HL-60 (cell line): ENCODE measurements at regions not wholly inside any gene's neighbourhood (a gene's known extent, or its start where the extent isn't known, plus 50 kb on each side); places are given as distances from the start of the nearest gene placed in this dataset.

Source experiments
- POLR2AphosphoS5 ChIP-seq: IDR thresholded peaks from 2 replicates; pipeline ENCODE4 v1.6.1; 2012; ENCODE audit warnings: low read depth
- SPI1 ChIP-seq: IDR thresholded peaks from 2 replicates; pipeline ENCODE4 v1.6.1; 2012; ENCODE audit warnings: low read depth, mild to moderate bottlenecking, borderline replicate concordance
- TF ChIP-seq, protein P1 (sequence below): IDR thresholded peaks from one replicate; pipeline ENCODE4 v1.5.1; 2011; ENCODE audit warnings: low read length, control low read depth, inconsistent platforms; ENCODE audit not compliant: insufficient read depth
- TF ChIP-seq, protein P2 (sequence below): IDR thresholded peaks from 2 replicates; pipeline ENCODE4 v1.6.1; 2012; ENCODE audit warnings: low read depth; ENCODE audit not compliant: insufficient replicate concordance

DNA sequence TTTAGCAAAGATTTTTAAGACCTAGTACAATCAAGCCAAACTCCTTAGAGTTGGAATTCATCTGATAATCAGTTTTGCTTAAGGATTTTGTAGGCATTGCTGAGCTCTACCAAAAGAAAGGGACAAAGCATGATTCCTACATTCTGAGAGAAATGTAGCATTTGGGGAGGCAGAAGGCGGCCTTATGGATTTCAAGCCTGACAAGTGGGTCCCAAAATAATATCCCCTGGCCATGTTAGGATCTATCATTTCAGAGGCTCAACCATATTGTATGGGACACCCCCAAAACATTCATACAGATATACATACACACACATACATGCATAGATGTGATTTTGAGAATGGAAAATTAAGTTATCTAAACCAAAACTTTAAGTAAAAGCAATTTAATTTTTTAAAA, 257.8 kb upstream of the VLDLR start:
- TF ChIP-seq, protein P1, sequence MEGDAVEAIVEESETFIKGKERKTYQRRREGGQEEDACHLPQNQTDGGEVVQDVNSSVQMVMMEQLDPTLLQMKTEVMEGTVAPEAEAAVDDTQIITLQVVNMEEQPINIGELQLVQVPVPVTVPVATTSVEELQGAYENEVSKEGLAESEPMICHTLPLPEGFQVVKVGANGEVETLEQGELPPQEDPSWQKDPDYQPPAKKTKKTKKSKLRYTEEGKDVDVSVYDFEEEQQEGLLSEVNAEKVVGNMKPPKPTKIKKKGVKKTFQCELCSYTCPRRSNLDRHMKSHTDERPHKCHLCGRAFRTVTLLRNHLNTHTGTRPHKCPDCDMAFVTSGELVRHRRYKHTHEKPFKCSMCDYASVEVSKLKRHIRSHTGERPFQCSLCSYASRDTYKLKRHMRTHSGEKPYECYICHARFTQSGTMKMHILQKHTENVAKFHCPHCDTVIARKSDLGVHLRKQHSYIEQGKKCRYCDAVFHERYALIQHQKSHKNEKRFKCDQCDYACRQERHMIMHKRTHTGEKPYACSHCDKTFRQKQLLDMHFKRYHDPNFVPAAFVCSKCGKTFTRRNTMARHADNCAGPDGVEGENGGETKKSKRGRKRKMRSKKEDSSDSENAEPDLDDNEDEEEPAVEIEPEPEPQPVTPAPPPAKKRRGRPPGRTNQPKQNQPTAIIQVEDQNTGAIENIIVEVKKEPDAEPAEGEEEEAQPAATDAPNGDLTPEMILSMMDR, result no peak
- no peak for TF ChIP-seq POLR2AphosphoS5
- no peak for TF ChIP-seq SPI1
- TF ChIP-seq, protein P2, sequence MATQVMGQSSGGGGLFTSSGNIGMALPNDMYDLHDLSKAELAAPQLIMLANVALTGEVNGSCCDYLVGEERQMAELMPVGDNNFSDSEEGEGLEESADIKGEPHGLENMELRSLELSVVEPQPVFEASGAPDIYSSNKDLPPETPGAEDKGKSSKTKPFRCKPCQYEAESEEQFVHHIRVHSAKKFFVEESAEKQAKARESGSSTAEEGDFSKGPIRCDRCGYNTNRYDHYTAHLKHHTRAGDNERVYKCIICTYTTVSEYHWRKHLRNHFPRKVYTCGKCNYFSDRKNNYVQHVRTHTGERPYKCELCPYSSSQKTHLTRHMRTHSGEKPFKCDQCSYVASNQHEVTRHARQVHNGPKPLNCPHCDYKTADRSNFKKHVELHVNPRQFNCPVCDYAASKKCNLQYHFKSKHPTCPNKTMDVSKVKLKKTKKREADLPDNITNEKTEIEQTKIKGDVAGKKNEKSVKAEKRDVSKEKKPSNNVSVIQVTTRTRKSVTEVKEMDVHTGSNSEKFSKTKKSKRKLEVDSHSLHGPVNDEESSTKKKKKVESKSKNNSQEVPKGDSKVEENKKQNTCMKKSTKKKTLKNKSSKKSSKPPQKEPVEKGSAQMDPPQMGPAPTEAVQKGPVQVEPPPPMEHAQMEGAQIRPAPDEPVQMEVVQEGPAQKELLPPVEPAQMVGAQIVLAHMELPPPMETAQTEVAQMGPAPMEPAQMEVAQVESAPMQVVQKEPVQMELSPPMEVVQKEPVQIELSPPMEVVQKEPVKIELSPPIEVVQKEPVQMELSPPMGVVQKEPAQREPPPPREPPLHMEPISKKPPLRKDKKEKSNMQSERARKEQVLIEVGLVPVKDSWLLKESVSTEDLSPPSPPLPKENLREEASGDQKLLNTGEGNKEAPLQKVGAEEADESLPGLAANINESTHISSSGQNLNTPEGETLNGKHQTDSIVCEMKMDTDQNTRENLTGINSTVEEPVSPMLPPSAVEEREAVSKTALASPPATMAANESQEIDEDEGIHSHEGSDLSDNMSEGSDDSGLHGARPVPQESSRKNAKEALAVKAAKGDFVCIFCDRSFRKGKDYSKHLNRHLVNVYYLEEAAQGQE, result no peak
